Fibroblast of skin of abdomen (primary cell): ENCODE measurements at regions not wholly inside any gene's neighbourhood (a gene's known extent, or its start where the extent isn't known, plus 50 kb on each side); places are given as distances from the start of the nearest gene placed in this dataset.

Experiments used
- DNase-seq: peaks from one replicate; pipeline ENCODE4 v3.0.0-alpha.2; 2013

GRCh38 chr2:173775440-173775839 lies 189.7 kb downstream of the SP3 start:
- no peak for DNase-seq

- no peak for DNase-seq
Measured at GRCh38 chr2:173782681-173783080, 182.5 kb downstream of the SP3 start.

DNA sequence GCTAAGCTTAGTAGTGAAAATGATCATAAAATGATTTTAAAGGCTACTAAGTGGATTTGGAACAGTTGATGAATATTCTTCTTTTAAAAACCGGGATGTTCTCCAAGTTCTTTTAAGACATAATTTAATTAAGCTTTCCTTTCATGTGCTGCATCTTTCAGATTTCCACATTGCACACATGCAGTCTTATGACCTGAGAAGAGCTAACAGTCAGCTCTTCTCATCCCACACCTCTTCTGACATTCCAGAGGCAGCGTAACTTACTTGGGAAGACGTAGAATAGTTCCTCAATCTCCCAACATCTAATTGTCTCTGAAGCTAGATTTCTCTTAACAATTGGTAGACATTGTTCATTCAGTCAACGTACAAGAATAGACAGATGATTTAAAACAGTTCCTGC lies 181.8 kb downstream of the SP3 start:
- DNase-seq: no peak

- no peak for DNase-seq
Measured at GRCh38 chr2:173785813-173786212, 179.4 kb downstream of the SP3 start.

DNA sequence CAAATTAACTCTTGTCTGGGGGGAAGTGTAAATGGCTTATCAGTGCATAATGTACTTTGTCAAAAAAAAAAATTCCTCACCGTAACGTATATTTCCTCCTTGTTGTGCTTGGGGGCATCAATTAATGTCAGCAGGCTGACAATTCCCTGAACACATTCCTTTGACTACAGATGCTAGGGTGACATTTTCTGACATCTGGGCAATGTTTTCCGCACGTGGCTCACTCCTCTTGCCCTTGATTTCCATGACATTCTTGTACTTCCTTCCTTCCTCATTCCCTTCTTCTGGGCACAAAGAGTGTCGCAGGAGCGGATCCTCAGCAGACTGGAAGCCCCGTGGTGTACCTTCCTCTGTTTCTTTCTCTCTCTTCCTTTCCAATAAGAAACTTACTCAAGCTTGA lies 173.7 kb downstream of the SP3 start:
- DNase-seq: no peak

GRCh38 chr2:173792166-173792565 lies 173.0 kb downstream of the SP3 start:
- no peak for DNase-seq

- no peak for DNase-seq
Measured at GRCh38 chr2:173792741-173793140, 172.4 kb downstream of the SP3 start.

DNA sequence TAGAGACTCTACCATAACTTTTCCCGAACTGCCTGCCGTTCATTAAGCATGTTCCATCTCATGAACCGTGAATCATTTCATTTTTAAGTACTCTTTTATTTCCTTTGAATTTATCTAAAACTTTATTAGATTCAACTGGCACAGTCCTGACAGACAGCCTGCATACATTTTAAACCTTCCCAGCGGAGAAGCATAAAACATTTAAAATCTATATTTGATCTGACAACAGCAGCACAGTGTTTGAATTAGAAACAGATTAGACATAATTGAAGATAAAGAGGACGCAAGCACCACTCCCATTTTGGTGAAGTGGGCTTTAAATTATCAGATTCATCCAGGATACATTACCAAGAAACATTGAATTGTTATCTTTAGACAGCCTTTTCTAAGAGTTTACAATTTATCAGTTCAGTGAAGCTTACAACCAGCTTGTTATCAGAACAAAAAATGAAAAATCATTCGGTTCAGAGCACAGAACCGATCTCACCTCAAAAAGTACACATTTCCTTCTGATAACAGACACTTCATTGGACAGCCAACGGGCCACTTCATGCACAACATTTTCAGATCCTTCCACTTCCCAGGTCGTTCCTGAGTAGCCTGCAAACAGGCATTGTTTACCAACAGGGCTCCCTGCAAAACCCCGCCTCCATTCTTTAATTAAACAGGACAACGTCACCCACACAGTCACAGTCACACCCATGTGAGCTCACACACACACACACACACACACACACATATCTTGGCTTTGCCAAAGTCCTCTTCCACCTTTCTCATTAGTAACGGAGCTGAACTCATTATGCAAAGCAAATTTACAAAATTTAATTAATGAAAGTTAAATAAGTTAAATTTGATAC lies 171.2 kb downstream of the SP3 start:
- no peak for DNase-seq

DNA sequence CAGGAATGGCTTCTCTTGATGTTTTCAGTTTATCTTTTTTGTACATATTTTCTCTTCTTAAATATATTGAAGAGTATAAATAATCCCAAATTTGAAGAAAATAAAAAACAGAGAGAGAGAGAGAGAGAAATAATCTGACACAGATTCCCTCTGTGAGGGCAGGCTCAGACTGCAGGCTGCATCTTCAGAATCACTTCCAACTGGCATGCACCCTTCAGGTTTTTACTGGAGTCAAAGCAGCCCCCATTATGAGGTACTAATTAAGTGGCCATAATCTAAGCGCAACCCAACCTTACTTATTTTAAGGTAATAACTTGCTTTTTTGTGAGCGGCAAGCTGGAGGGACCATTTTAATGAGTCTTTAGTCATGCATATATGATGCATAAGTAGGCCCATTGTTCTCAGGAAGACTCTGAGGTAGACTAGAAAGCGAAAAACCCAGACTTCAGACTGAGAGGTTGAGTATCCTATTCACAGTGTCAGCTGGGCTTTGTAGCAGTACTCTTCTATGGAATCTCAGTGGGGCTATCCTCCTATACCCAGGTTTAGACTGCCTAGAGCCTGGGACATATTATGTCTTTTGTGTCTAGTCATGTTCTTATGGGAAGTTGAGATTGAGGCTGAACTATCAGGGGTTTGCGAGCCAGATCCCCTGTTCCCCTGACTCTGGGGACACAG lies 167.4 kb downstream of the SP3 start:
- DNase-seq: no peak

- no peak for DNase-seq
Measured at GRCh38 chr2:173802518-173802917, 162.7 kb downstream of the SP3 start.

GRCh38 chr2:173803449-173803848 lies 161.7 kb downstream of the SP3 start:
- no peak for DNase-seq

DNA sequence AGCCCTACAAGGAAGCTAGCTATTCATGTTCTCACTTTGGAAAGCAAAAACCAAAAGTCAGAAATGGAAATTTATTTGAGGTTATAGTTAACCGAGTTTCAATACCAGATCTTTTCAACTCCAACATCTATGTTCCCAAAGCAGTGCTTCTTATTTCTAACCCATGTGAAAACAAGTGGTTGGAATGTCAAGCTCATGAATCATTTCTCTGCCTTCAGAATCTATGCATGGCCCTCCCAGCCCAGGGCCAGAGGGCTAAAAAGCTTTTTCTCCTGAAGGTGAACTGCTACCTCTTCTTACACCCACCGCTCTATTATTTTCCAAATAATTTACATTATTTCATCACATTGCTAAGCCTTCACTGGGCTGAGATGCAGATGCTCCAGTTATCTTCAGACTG lies 158.4 kb downstream of the SP3 start:
- DNase-seq: no peak

- DNase-seq: no peak
Measured at GRCh38 chr2:173808718-173809117, 156.5 kb downstream of the SP3 start.

- no peak for DNase-seq
Measured at GRCh38 chr2:173812321-173812720, 152.9 kb downstream of the SP3 start.

GRCh38 chr2:173814306-173814705 lies 150.9 kb downstream of the SP3 start:
- DNase-seq: no peak

DNA sequence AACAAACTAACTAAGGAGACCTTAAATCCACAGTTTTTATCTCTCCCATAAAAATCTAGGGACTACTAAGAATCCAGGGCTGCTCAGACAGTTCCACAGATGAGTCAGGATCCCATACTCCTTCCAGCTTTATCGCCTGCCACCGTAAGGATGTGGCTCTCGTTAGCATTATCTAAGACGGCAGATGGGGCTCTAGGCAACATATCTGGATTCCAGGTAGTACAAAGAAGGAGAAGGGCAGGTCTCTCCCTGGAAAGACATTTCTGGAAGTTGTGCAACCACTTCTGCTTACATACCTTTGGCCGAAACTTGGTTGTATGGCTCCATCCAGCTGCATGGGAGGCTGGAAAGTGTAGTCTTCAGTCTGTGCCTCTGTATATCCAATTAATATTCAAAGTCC lies 149.4 kb downstream of the SP3 start:
- DNase-seq: no peak

- DNase-seq: no peak
Measured at GRCh38 chr2:173817582-173817981, 147.6 kb downstream of the SP3 start.

GRCh38 chr2:173818285-173818684 lies 146.9 kb downstream of the SP3 start:
- no peak for DNase-seq

- DNase-seq: no peak
Measured at GRCh38 chr2:173819852-173820251, 145.3 kb downstream of the SP3 start.

GRCh38 chr2:173821451-173821850 lies 143.7 kb downstream of the SP3 start:
- DNase-seq: no peak

- no peak for DNase-seq
Measured at GRCh38 chr2:173822889-173823542, 142.2 kb downstream of the SP3 start.

GRCh38 chr2:173823543-173823939 lies 141.6 kb downstream of the SP3 start:
- no peak for DNase-seq
